HG03442 (cell line): ENCODE measurements at regions not wholly inside any gene's neighbourhood (a gene's known extent, or its start where the extent isn't known, plus 50 kb on each side); places are given as distances from the start of the nearest gene placed in this dataset.

Experiments
- ATAC-seq: cut with Tn5 transposase; IDR thresholded peaks from one replicate; pipeline ENCODE4 v1.9.1; 2021; ENCODE audit warnings: mild to moderate bottlenecking, moderate library complexity; ENCODE audit not compliant: unreplicated experiment

- no peak for ATAC-seq
Measured at GRCh38 chr7:46839651-46840050, 742.3 kb downstream of the TNS3 start.

DNA sequence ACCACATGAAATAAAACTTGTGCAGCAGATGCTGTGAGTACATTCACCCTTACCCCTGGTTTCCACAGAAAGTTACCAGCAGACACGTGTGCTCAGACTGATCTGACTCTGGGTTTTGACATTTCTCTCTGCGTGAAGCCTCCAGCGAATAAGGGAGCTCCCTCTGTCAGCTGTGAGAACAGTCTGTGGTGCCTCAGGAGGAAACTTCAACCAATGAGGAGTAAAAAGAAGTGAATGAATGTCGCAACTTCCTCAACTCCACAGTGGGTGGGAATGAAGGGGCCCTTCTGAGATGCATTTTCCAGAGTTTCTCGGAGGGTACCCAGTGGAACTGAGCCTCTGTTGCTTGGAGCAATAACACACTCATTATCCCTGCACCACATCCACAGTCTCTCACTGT lies 743.4 kb downstream of the TNS3 start:
- no peak for ATAC-seq

DNA sequence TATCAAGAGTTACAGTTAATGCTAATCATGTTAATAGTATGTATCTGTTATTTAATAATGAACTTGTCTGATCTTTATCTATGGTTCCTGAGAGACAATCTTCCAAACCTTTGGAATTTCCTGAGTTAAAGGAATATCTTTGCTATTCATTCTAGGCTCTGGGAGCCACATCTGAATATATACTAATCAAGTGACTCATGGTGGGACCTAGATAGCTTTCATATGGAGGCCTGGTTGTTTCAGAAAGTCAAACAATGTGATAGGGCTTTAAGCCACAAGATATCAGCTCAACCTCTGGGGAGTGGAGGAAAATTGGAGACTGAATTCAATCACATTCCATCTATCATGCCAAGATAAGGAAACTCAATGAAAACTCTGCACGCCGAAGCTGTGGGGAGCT lies 746.4 kb downstream of the TNS3 start:
- no peak for ATAC-seq

DNA sequence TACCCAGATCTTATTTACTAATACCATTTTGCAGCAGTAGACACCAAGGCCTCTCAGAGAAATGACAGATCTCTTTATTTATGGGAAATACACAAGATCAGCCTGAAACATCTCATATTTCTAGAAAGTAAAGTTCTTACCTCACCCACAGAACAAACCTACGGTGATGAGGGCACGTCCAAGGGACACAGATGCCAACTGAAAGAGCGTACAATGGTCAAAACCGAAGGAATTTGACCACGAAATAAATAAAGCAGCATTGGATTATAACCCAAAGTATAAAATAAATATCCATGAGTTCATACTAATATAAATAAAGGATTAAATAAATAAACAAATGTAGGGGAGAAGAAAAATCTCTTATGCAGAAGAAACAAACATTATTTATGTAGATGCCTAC lies 747.0 kb downstream of the TNS3 start:
- no peak for ATAC-seq

- ATAC-seq: no peak
Measured at GRCh38 chr7:46833197-46833596, 748.7 kb downstream of the TNS3 start.

GRCh38 chr7:46832136-46832535 lies 749.8 kb downstream of the TNS3 start:
- ATAC-seq: no peak

GRCh38 chr7:46819819-46820218 lies 762.1 kb downstream of the TNS3 start:
- no peak for ATAC-seq

DNA sequence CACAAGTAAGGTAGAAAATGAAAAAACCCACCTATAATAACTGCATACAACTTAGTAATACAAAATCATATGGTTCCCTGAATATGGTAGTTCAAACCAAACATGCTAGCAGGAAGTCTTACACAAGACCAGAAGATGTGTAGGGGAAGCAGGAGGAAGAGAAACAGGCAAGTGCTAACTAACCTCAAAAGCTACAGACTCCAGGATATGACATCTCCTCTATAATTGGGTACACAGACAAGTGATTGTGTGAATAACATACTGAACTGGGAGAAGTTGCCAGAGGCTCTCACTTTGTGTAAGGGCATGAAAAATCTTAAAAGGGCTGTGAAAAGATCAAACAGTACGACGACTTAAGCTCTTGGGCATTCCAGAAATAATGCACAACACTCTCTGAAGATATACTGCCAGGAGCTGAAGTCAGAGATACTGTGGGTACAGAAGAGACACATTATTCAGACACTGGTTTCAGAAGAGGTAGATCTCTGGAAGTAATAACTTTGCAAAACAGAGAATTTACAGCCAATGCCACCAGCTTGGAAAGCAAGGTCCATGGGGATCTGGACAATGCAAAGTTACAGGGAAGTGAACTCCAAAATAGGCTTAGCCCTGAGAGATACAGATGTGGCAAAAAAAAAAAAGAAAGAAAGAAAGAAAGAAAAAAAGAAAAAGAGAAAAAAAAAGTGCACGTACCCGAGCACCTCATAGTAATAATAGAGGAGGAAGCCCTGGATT lies 767.2 kb downstream of the TNS3 start:
- no peak for ATAC-seq

- ATAC-seq: no peak
Measured at GRCh38 chr7:46812101-46812675, 769.7 kb downstream of the TNS3 start.

DNA sequence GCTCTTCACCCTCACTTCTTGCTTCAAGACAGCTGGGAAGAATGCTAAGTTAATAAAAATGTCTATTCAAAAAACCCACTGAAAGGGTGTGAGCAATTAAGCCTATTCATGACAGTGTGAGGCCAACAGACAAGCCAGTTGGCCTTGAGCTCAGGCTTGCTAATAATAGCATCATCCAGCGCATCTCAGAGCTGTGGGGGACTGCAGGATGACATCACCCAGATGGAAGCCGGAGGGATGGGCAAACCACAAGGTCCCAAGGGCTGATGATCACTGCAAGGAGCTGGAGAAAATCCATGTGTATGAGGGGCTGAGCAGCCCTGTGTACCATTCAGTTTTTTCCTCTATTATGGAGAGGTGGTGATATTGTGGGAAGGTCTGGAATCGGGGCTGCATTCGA lies 770.4 kb downstream of the TNS3 start:
- ATAC-seq: no peak

DNA sequence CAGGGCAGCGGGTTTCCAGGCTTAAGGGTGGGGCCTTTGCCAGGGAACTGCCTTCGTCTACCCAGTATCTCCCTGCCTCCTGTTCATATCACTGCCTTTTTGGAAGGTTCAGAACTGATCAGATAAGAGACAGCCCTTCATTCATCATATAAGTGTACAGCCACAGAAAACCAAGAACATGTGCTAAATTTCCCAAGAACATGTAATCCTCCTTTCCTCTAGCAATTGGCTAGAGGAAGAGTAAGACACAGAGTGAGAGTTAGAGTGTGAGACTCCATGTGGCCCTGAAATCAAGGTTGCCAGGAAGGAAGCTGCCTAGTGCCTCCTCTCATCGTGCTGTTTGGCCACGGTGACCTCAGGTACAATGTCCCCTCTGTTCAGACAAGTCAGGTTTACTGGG lies 770.9 kb downstream of the TNS3 start:
- no peak for ATAC-seq

DNA sequence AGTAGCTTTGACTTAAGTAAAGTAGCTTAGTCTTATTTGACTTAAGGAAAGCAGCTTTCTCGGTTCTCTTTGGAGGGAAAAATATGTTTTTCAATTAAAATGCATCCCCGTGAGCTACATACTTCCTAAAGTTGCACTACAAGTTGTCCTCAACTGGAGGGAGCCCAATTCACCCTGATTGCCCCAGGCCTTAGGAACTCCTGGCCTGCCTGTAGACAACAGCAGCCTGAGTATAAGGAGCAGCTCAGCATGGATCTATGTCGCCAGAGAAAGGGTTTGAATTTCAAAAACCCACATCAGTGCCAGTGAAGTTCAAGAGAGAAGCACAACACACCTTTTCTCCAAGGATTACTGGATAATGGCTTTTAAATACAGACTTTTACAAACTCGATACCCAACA lies 772.0 kb downstream of the TNS3 start:
- ATAC-seq: no peak

DNA sequence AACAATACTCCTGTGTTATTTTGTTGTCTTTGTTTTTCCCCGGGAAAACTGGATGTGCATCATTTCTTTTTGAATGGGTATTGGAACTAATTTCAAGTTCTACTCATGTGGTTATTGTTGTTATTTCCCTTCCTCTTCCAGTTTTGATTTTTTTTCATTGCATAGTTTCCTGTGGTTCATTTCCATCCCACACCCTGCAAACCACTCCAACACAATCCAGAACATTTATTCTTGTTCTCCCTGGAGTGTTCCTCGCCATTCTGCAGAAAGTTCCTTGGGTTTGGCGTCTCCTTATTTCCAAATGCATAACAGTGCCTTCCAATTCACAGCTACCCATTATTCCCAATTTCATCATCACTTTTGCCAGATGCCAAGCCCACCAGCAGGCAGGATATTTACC lies 775.1 kb downstream of the TNS3 start:
- ATAC-seq: no peak

GRCh38 chr7:46802479-46802878 lies 779.4 kb downstream of the TNS3 start:
- ATAC-seq: no peak

DNA sequence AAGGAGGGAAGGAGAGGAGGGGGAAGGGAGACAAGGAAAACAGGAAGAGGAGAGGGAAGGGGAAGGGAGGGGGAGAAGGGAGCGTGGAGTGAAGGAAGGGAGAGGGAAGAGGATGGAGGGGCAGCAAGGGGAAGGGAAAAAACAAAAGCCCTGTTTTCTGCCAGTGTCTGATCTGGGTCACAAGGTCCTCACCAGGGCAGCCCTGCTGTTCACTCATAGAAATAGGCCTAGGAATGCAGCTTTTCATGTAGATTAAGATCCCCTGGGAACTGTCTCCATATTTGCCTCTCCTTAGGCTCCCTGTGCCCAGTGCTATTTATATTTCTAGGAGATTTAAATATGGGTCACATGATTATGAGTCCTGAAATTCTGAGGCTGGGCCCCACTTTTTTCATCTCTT lies 790.7 kb downstream of the TNS3 start:
- no peak for ATAC-seq

GRCh38 chr7:46786995-46787394 lies 794.9 kb downstream of the TNS3 start:
- ATAC-seq: no peak

DNA sequence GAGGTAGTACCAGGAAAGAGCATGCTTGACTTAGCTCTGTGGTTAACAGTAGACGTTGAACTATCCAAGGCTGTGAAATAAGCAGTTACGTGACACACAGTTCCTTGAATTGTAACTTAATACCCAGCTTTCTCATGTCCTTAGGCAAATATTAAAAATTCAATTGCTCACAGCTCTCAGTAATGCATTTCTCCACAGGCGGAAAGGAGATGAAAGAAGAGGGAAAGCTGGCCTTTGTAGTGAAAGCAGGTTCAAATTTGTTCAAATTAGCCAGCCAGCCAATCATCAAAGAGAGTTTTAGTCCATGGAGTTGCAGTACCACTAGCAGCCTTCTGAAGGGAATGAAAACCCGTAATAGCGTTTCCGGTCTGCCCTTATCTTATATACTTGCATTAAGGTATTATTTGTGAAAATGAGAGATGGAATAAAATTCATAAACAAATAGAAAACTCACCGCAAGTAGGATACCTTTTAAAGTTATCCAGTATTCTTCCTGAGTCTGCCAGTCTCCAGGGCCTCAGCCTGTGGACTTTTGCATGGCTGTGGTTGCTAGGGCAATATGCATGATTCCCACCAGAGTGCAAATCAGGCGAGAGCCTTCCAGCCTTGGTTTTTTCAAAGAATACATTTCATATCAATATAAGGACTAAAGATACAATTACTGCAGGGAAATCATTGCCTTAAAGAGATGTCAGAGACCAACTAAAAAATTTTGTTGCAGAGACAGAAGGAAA lies 795.5 kb downstream of the TNS3 start:
- ATAC-seq: no peak

DNA sequence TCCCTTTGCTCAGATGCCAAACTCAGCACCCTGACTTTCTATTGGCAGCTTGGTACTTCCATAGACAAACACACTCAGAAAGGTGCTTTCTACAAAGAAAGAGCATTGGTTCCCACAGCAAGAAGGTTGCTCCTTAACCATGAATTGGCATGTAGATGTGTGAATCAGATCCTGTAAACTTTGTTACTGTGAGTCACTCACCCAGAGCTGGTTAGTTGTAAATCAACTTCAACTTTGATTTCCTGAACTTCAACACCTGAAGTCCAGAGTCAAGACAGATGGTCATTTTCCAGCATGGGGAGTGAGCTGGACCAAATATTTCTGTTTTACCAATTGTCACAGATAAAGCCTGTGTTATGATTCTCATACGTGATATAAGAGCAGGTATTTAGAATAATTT lies 797.2 kb downstream of the TNS3 start:
- no peak for ATAC-seq

GRCh38 chr7:46781901-46782439 lies 799.9 kb downstream of the TNS3 start:
- no peak for ATAC-seq

DNA sequence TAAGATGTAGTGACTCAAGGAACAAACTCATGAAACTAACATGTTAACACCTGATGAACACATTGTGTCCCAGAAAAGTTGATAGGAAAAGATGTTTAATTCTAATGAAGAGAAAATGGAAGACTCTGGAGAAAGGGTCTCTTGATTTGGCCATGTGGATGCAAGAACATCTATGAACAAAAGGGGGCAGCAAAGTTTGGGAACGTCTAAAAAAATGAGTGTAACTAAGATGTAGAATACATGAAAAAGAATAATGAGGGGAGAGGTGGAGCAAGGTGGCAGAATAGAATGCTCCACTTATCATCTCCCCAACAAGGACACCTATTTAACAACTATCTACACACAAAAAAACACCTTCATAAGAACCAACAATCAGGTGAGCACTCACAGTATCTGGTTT lies 805.1 kb downstream of the TNS3 start:
- no peak for ATAC-seq

GRCh38 chr7:46775776-46776175 lies 806.1 kb downstream of the TNS3 start:
- no peak for ATAC-seq

- no peak for ATAC-seq
Measured at GRCh38 chr7:46775020-46775419, 806.9 kb downstream of the TNS3 start.
